Stimulated activated CD4-positive, alpha-beta T cell treated with anti-CD3 and anti-CD28 coated beads, TNF-alpha, amount 100 ng/mL, for 48 hours (primary cell): ENCODE measurements at regions not wholly inside any gene's neighbourhood (a gene's known extent, or its start where the extent isn't known, plus 50 kb on each side); places are given as distances from the start of the nearest gene placed in this dataset.
"Not testable (repeated sequence)": the region's sequence is repeated elsewhere in the genome, so short reads cannot be mapped to it uniquely, and the experiment has no call there.

Experiments
- DNase-seq, 3 donors: peaks; one replicate each; pipeline ENCODE4 v3.0.0-alpha.2; 2020; ENCODE audit warnings: low read depth in 3 of 3

GRCh38 chr6:140001821-140002341 lies 627.4 kb upstream of the CITED2 start:
- DNase-seq: no peak

GRCh38 chr6:140001005-140001404 lies 626.6 kb upstream of the CITED2 start:
- DNase-seq: no peak

- not testable (repeated sequence) for DNase-seq
These were observed 625.2 kb upstream of the CITED2 start for GRCh38 chr6:139999661-140000060.

GRCh38 chr6:139998478-139998877 lies 624.0 kb upstream of the CITED2 start:
- not testable (repeated sequence) for DNase-seq

GRCh38 chr6:139996253-139996834 lies 621.9 kb upstream of the CITED2 start:
- no peak for DNase-seq

DNA sequence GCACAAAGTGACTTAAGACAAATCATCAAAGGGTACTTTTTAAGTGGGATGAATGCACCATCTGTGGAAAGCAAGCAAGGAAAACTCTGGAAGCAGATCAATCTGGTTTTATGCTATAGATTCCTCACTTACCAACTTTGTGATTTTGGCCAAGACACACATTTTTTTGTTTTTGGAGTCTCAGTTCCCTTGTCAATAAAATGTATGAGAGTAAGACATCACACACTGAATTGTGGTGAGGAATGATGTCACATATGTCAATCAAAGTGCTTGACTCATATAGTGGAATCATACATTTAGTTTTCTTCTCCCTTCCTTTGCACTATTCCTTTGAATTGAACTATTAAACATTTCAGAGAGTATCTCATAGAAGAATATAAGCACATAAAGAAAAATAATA lies 620.5 kb upstream of the CITED2 start:
- no peak for DNase-seq

GRCh38 chr6:139990856-139991465 lies 616.5 kb upstream of the CITED2 start:
- no peak for DNase-seq

- DNase-seq: no peak
These were observed 615.7 kb upstream of the CITED2 start for GRCh38 chr6:139990026-139990686.

DNA sequence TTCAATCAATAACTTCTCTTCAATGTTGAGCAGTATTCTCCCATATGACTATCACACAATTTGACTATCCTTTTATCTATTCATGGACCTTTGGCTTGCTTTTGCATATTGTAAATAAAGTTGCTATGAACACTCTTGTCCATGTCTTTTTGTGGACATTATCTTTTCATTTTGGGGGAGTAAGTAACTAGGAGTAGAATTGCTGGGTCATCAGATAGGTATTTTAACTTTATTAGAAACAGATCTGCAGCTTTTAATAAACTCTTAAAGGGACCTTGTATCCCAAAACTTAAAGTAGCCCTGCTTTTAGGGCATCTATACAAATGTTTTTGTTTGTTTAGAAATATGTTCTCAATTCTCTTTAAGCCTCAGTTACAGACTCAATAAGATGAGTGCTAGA lies 614.2 kb upstream of the CITED2 start:
- no peak for DNase-seq

GRCh38 chr6:139987091-139987490 lies 612.6 kb upstream of the CITED2 start:
- no peak for DNase-seq

GRCh38 chr6:139985236-139985815 lies 610.9 kb upstream of the CITED2 start:
- DNase-seq: no peak

DNA sequence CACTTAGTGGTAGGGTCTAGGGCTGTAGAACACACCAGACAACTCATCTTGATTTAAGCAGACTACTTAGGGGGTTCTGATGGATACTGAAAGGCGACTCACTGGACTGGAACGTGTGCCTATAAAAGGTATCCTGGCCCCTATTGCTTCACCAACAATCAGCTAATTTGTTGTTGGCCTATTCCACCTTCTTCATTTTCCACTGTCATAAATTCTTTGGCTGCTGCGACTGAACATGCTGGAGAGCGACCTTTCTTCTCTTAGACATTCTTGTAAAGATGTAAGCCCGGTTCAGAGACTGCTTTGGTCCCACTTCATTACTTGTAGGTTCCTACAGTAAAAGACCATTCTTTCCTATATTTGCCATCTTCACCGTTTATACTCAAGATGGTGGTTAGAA lies 609.9 kb upstream of the CITED2 start:
- no peak for DNase-seq

DNA sequence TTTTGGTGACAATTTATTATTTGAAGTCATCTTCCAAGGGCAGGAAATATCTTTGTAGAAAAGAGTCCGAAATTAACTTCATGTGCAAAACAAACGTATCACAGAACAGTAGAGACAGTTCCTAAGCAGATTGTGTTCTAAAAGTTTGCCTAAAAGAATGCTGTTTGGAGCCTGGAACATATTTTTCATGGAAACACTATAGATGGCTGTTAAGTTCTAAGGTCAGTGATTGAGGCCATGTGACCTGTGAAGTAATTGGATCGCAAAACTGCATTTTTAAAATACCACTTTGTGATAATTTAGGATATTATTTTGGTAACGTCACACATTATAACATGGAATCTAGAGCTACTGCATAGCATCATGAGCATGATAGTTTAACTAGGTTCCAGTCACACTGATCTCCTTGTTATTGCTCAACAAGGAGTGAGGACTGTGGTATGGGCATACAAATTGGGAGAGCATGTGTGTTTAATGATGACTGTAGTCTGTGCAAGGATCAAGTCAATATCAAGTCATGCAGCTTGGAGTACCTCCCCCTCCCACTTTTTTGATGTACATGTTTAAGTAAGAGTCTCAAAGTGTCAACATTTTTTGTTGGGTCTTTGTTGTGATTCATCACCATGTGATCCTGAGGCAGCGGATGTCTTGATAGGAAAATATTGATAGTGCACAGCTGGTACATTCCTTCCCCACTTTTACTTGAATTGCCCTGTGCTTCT lies 609.3 kb upstream of the CITED2 start:
- DNase-seq: no peak

GRCh38 chr6:139982652-139983295 lies 608.3 kb upstream of the CITED2 start:
- DNase-seq: no peak

DNA sequence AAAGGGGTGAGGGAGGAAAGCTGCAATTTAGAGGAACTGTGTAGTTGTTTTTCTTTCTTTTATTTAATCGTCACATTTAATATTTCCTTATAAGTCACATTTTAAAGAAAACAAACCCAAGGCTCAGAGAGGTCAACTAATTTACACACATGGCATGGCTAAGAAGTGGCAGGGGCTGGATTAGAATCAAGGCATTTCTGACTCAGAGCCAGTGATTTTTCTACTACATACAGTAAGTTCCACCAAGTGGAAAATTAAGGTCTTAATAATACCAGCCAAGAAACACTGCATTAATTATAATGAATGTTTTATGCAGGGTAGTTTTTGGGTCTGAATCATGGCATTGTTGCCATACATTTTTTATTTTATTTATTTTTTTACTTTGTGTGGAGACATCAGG lies 607.7 kb upstream of the CITED2 start:
- DNase-seq: no peak

- DNase-seq: no peak
These were observed 607.3 kb upstream of the CITED2 start for GRCh38 chr6:139981768-139982181.

DNA sequence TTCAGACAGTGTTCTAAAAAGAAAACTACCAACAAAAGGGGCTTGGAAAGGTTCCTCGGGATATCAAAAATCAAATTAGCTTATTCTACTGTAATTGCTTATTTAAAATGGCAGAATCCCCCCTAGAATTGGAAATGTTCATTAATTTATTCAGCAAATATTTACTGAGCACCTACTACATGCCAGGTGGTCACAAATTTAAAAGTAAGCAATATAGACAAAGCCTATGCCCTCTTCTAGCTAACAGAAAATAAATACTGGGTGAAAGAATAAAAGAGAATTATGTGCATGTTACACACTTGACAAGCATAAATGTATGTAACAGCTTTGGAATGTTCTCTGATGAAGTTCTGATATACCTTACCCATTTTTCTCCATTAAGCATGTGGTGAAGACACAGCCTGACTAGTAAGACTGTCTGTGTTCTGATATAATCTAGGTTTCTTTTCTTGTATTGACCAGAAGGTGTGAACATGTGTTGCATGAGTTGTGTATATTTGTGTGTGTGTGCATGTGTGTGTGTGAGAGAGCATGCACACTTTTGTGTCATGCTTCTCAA lies 606.7 kb upstream of the CITED2 start:
- DNase-seq: no peak

GRCh38 chr6:139980631-139981030 lies 606.2 kb upstream of the CITED2 start:
- DNase-seq: not testable (repeated sequence)

GRCh38 chr6:139979021-139979725 lies 604.7 kb upstream of the CITED2 start:
- no peak for DNase-seq

DNA sequence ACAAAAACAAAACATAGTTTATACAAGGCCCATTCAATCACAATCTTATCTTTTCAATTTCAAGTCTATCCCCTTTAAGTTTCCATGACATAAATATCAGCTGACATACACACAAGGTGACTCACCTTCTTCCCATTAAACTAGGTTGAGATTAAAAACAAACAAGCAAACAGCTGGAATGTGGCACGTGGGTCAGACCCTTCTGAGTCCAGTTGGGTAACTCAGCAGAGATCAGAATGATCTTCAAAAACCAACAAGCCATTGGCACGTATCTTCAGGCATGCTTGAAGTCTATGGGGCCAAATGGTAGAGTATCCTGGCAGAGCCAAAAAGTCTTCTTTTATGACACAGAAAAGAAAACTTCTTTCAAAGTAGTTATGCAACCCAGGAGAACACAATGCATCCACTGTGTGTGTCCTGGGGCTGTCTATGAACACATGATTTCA lies 603.5 kb upstream of the CITED2 start:
- DNase-seq: no peak
